ENCODE measurements at regions not wholly inside any gene's neighbourhood (a gene's known extent, or its start where the extent isn't known, plus 50 kb on each side); places are given as distances from the start of the nearest gene placed in this dataset.
"Not testable (repeated sequence)": the region's sequence is repeated elsewhere in the genome, so short reads cannot be mapped to it uniquely, and the experiment has no call there.

DNA sequence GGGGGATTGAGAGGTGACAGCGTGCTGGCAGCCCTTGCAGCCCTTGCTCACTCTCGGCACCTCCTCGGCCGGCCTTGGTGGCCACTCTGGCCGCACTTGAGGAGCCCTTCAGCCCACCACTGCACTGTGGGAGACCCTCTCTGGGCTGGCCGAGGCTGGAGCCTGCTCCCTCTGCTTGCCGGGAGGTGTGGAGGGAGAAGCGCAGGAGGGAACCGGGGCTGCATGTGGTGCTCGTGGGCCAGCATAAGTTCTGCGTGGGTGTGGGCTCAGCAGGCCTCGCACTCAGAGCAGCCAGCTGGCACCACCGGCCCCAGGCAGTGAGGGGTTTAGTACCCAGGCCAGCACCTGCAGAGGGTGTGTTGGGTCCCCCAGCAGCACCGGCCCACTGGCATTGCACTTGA, 912.2 kb upstream of the ADGRB3 start:
- no peak for DNase-seq

DNA sequence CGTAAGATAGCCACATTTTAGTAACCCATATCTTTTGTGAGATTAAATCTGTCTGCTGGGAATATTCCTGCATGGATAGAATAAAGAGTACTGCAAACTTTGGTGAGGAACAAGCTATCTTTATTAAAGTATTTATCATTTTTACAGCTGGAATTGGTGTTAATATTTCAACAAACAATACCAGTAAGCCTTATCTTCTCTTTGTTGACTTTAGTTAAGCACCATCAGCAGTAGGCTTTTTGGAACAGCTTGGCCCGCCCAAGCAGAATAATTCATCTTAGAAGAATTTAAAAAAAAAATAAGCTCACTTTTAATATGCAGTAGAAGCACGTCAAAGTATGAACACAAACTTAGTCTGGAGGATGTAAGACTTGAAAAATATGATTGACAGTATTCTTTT, 917.8 kb upstream of the ADGRB3 start:
- DNase-seq, result no peak

DNA sequence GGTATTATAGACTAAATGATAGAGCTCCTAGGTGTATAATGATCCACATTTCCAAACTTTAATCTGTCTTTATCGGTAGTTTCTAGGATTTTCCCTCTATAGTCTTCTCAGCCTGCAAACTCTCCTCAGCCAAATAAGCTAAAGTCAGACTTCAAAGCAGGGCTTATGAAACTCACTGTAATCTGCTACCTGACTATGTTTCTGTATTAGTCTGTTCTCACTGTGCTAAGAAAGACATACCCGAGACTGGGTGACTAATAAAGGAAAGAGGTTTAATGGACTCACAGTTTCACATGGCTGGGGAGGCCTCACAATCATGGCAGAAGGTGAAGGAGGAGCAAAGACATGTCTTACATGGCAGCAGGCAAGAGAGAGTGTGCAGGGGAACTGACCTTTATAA, 928.7 kb upstream of the ADGRB3 start:
- DNase-seq, result no peak

DNA sequence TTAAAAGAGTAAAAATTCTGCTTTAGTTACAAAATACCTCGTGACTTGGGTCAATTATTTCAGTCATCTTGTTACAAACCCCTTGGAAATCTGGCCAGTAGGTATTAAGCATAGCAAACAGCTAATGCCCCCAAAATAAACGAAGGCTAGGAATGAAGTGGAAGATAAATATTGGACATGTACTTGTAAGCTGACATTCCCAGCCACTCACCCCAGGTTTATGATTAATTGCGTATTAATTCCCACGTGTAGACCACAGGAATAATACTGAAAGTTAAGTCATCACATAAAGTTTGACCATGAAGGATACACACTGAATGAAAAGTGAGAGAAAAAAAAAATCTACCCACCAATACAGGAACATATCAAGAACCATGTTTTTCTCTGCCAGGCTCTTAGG, 936.5 kb upstream of the ADGRB3 start:
- DNase-seq, result no peak

DNA sequence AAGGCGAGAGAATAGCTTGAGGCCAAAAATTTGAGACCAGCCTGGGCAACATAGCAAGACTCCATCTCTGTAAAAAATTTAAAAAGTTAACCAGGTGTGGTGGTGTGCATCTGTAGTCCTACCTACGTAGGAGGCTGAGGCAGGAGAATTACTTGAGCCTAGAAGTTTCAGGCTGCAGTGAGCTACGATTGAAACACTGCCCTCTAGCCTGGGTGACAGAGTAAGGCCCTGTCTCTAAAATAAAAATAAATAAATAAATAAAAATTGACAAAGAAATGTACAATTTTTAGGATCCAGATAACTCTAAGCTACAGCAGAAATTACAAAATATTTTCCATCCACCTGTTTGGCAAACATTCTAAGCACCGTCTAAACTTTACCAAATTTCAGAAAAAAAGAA, 941.0 kb upstream of the ADGRB3 start:
- no peak for DNase-seq

DNA sequence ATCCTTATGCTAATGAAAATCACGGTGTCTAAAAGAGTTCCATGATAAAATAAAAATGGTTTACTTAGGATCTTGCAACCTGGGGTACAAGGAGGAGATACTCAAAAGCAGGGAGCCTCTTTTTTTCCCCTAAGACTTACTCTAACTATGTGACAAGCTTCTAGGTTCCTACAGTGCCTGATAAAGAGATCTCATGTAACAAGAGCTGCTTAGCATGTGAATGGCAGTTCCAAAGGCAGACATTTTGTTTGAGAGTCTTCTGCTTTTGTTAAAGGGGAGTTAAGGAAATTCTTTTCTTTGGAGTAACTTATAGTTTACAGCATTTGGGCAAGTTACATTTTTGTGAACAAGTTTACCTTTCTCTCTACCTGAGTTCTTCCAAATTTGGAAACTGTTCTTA, 945.8 kb upstream of the ADGRB3 start:
- DNase-seq, result no peak

DNA sequence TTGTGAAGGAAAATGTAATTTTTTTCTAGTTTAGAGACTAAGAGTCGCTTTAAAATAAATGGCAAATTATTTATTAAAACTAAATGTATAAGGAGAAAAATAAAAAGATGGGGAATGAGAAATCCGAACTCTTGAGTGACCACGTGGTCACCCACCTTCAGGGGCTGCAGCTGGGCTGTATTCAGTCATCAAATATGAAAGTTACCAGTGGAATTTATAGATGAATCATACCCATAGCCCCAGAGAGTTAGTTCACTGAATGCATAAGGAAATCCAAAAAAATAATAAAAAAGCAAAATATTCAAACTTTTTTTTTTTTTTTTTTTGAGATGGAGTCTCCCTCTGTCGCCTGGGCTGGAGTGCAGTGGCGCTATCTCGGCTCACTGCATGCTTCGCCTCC, 947.7 kb upstream of the ADGRB3 start:
- no peak for DNase-seq

DNA sequence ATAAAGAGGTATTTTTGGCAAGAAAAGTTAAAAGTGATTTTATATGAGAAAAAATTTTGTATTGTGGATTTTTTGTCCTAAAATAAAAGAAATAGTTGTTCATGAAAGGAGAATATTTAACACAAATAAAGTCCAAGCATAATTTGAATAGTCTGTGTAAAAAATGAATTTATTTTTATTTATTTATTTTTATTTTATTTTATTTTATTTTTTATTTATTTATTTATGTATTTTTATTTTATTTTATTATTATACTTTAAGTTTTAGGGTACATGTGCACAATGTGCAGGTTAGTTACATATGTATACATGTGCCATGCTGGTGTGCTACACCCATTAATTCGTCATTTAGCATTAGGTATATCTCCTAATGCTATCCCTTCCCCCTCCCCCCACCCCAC, 948.9 kb upstream of the ADGRB3 start:
- not testable (repeated sequence) for DNase-seq

DNA sequence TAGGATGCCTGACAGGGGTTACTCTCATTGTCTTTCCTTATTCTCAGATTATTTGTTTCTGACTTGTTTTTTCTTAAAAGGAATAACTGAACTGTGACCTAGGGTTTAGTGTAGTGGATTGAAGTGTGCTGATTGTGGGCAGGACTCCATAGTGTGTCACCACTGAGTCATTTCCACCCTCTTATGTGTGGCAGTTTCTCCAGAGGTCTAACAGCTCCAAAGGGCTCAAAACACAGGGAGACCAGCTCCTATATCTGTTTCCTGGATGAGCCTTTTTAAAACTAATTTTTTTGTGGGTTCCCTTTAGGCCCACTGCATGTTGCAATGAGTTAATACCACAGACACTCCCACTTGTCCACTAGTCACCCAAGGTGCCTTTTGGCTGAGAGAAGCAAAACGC, 951.1 kb upstream of the ADGRB3 start:
- no peak for DNase-seq

DNA sequence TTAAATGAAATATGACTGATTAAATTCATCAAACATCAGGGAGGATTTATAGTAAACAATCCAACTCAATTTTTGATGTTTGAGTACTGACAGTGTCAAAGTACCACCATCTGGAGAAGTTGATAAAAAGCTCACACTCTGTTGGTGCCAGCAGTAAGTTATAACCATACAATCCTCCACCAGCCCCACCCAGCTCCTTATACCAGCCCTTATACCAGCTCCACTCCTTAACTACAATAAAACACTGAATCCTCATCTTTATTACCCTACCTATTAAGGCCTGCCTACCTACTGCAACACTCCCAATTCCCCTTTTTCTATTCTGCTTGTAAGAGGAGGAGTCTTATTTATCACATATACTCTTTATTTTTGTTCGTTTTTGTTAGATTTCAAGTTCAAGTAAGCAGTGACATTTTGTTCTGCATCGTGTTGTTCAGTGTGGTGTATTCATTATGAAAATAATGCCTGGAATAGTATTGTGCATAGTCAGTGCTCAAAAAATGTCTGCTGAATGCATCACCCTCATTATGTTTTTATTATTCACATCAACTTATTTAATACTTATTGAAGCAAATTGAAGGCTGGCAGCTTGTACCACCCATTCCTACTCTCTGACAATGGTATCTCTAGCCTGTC, 954.7 kb upstream of the ADGRB3 start:
- no peak for DNase-seq

DNA sequence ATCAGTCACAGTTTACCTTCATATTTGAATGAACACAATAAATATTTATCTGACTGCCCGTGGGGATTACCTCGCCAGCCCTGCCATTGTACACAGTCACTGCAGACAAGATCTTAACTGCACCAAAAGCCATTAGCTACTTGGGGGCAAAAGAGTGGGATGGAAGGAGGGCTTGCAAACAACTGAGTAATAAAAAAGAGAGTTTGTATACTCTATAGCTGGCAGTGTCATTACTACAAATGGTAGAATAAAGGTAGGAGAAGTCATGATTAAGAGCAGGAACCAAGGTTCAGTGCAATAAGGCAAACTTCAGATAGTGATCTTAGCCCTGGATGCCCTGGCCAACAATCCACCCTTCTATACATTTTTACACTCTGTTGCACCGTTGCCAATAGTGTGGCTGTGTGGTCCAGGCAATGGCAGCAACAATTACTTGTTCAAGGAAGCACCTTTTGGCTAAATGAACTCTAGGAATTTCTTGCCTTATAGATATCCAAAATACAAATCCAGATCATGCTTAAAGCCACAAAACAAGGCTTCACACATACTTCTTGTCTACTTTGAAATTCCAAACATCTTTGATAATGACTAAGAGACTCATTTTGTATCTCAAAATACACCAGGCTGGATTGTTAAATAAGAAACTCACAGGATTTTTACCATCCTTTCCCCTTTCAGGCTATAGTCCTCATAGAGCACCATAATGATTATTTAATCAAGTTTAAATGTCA, 955.4 kb upstream of the ADGRB3 start:
- no peak for DNase-seq

DNA sequence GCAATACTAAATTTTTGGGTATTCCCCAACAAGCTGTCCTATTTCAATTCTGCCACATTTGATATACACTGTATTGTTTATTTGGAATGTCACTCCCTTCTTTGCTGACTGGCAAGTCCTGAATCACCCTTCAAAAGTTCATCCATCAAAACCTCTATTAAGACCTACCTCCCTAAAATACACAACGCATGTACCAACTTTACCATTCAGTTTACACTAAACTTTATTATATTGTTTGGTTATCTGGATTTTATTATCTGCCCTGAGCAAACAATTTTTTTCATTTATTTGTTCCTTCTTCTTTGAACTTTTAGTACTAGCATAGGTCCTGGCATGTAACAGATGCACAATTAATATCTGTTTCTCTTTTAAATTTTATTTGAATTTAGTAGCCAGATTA, 958.2 kb upstream of the ADGRB3 start:
- DNase-seq, result no peak

DNA sequence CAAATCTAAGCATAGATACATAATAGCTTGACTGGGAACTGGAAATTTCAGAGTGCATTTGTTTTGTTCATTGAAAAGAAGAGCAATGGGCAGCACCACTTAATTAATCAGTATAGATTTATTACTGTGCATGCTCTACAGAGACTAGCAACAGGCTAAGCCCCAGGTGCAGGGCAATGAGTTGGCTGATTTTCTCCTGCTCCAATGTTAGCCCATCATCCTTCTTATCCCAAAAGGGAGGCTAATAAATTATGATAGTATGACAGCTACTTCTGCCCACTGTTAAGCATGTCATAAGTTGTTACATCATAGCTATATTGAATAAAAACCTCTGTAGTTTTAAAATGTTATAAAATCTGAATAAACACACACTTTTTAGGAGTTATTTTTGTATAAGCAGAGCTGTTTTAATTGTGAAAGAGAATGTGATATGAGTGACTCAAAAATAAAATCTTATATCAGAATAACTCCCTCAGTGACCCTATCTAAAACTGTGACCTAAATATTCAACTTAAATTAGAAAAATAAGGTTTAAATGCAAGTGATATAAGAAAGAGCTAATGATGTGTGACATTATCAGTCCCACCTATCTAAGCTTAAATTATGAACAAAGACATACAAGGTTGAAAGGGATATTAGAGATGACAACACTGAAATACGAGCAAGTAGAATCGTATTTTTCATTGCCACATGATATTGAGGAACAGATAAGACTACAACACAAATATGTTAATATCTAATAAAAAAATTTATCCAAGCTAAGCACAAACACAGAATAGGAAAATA, 967.3 kb upstream of the ADGRB3 start:
- DNase-seq, result no peak

DNA sequence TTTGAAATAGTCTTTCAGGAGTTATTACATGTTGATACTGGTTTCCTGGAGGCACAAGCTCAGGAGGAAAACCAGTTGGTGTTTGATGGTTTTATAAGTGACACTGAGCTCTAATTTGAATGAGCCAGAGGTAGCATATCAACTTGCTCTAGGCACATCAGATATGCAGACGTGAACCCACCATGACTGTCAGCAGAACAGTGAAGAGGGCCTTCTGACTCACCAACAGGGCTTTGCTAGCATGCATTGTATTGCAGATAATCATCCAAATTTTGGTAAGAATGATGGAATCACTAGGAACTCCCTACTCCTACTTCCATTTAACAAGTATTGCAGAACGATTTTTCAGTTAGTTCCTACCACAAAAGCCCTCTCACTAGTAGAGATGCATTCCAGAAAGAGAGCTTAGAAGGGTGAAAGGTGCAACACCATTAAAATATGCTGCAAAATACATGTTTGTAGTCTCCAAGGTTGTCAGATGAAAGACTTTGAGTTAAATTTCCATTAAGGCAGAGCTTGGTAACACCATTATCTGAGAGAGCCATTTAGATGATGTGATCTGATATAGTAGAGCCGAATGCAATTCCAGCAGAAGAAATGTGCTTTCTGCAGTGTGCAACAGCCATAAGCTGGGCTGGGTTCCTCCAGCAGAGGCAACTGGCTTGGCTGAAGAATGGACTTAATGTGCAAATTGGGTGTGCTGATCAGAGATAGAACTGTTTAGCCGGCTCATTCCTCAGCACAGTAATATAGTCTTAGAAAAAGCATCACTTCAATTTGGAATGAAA, 968.7 kb upstream of the ADGRB3 start:
- no peak for DNase-seq

DNA sequence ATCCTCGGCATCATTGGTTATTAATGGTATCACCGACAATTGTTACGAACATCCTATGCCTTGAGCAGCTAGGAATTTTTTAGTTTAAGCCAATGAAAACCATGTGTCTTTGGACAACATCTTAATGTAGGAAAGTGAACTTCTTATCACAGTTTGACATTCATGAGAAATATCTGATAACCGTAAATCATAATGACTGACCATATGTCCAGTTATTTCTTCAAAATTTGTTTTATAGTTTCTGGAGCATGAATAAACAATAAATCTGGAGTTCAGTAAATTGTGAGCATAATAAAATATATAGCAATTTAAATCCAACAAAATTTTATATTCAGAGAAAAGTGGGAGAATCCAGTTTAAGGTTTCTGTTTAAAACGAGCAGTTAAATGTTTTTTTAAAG, 970.1 kb upstream of the ADGRB3 start:
- DNase-seq, result no peak

DNA sequence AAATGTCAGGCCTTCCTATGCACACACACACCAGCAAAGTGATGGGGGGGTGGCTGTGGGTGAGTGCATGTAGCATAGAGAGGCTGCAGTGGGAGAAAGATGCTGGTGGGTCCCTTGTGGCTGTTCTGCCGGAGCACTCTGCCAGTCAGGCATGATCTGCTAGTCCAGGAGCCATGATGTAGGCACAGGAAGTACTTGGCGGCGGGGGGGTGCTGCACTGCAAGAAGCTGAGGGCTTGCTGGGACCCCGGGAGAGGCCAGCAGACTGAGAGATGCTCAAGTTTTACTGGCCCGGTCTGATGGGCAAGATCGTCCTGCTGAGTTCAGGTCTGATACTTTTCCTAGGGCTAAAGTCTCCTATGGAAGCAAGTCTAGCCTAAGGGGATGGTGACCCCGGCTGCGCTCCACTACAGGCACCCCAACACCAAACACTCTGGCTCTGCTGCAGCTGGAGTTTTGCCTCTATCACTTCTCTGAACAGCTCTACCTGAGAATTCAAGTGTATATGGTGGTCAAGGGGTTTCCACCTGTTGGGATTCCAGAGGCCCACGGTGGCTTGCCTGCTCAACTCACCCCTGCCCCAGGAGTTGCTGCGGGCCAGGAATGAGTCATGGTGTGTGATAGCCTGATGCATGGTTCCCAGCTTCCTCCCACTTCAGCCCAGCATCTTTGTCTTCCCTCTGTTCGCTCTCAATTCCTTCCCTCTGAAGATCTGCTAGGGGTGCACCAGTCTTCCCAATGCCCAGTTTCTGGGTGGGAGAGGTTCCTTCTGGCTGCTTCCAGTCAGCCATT, 971.8 kb upstream of the ADGRB3 start:
- no peak for DNase-seq

DNA sequence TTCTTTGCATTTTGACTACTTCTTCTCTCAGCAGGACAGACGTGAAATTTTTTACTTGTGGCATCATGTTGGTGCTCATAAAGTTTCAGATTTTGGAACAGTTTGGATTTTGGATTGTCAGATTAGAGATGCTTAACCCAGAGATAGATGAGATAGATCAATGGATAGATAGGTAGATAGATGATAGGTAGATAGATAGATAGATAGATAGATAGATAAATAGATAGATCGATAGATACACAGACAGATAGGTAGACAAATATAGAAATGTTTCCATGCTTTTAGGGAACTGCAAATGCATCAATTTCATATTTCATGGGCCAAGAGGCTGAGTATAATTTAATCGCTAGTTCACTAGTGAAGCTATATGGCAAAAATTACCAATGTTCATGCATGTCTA, 981.5 kb upstream of the ADGRB3 start:
- no peak for DNase-seq

DNA sequence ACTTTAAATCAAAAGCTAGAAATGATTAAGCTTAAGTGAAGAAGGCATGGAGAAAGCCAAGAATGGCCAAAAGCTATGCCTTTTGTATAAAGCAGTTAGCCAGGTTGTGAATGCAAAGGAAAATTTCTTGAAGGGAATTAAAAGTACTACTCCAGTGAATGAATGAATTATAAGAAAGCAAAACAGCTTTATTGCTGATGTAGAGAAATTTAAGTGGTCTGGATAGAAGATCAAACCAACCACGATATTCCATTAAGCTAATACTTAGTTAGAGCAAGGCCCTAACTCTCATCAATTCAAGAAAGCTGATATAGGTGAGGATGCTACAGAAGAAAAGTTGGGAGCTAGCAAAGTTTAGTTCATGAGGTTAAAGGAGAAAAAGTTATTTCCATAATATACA, 988.5 kb upstream of the ADGRB3 start:
- no peak for DNase-seq

DNA sequence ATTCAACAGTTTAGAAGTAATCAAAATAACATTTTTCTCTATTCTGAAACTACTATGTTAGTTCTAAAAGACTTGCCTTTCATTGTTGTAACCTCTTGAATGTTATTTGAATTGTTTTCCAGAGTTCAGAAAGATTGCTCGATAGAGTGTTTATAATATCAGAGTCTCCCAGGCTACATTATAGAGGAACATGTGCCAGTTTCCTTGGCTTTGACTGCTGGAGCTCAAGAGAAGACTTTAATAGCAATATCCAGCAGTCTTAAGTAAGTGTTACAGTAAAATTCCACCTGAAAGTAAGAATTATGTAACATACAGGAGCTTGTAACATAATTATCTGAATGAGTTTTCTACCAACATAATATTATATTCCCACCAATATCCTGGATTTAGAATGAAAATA, 991.8 kb upstream of the ADGRB3 start:
- no peak for DNase-seq

DNA sequence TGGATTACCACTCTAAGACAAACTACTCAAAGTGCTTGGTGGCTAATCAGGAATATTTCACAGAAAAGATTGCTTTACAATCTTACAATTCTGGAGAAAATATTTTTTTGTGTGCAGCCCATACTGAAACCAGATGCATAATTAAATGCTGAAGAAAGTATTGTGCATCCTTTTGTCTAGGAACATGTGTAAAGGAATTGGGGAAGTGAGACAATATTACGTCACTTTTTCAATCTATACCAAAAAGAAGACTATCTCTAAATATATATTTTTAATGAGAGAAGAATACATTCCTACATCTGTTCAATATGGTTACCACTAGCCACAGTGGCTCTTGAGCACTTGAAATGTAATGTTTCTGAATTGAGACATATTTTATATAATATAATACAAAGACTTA, 992.5 kb upstream of the ADGRB3 start:
- DNase-seq, result no peak

DNA sequence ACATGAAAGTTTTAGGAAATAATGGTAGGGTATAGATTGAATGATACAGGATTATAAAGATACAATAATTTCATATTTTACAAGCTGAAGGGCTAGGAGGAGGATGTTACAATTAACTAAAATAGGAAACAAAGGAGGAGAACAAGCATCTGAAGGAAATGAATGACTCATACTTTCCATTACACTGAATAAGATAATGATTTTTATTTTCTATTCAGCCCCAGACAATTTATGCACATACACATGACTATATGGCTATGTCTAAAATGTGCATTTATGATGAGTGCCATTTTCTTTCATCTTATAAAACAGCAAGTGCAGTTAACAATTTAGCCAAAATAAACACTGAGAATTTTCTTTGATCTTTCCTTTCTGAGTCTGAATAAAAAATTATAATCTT, 994.6 kb upstream of the ADGRB3 start:
- no peak for DNase-seq

DNA sequence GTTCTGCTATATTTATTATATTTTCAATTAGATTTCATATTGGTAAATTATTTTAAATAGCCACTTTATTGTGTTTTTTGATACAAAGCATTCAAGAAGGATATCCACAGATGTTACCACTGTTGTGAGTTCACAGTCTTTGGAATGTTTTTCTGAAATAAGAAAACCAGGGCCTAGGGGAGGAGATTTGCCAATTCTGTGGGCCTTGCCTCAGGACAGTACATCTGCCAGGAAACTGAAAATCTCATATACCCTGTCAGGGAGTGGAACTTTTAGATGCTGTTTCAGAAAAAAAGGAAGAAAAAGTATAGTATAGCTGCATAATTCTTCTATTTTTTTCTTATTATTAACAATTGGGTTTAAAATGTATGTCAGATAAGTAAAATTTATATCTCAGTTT, 995.9 kb upstream of the ADGRB3 start:
- DNase-seq, result no peak

DNA sequence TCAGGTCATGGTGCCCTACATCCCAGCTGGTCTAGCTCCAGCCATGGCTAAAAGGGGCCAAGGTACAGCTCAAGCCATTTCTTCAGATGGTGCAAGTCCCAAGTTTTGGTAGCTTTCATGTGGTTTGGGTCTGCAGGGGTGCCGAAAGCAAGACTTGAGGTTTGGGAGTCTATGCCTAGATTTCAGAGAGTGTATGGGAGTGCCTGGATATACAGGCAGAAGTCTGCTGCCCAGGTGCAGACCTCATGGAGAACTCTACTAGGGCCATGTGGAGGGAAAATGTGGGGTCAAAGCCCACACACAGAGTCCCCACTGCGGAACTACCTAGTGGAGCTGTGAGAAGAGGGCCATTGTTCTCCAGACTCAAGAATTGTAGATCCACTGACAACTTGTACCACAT, 1000.9 kb upstream of the ADGRB3 start:
- DNase-seq, result no peak
